ENCODE measurements at regions not wholly inside any gene's neighbourhood (a gene's known extent, or its start where the extent isn't known, plus 50 kb on each side); places are given as distances from the start of the nearest gene placed in this dataset.

DNA sequence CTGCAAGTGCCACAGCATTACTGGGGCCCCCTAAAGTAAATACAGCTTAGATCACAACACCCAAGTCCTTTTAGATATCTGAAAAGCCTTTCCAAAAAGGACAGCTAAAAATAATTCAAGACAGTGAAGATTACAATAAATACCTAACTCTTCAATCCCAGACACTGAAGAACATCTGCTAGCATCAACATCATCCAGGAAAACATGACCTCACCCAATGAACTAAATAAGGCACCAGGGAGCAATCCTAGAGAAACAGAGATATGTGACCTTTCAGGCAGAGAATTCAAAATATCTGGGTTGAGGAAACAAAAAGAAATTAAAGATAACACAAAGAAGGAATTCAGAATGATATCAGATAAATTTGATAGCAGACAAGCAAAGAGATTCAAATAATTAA, 71.7 kb upstream of the TTC14 start:
- no peaks in the 10 kb centered on the region for H3K27me3 ChIP-seq (ENCODE audit: insufficient read depth, low read depth, low read length)
- no peaks in the 10 kb centered on the region for H3K9me3 ChIP-seq (ENCODE audit: low read length)
- H3F3A ChIP-seq (ENCODE audit: insufficient read depth, low read length, poor library complexity, severe bottlenecking), result no peaks in the 10 kb centered on the region
- no peak overlapping the region for H3K4me3 ChIP-seq (ENCODE audit: low read length)
- H3K9me2 ChIP-seq (ENCODE audit: insufficient read depth, low read length), result no peaks in the 10 kb centered on the region
- TF ChIP-seq MXI1 (conservative IDR thresholded peaks at IDR 0.05; ENCODE audit: poor library complexity, severe bottlenecking) (no peak), EZH2 (IDR thresholded peaks at IDR 0.05; ENCODE audit: borderline replicate concordance, insufficient read depth, low read length, poor library complexity, severe bottlenecking) (no peak), SMC3 (conservative IDR thresholded peaks at IDR 0.05; ENCODE audit: poor library complexity) (no peak), EP300 (conservative IDR thresholded peaks at IDR 0.05; ENCODE audit: poor library complexity, severe bottlenecking) (no peak), POLR2AphosphoS5 (IDR thresholded peaks at IDR 0.05) (no peak), RAD21 (conservative IDR thresholded peaks at IDR 0.05) (no peak), TAF1 (IDR thresholded peaks at IDR 0.05; ENCODE audit: low read depth) (no peak)
- TF ChIP-seq, protein P1, sequence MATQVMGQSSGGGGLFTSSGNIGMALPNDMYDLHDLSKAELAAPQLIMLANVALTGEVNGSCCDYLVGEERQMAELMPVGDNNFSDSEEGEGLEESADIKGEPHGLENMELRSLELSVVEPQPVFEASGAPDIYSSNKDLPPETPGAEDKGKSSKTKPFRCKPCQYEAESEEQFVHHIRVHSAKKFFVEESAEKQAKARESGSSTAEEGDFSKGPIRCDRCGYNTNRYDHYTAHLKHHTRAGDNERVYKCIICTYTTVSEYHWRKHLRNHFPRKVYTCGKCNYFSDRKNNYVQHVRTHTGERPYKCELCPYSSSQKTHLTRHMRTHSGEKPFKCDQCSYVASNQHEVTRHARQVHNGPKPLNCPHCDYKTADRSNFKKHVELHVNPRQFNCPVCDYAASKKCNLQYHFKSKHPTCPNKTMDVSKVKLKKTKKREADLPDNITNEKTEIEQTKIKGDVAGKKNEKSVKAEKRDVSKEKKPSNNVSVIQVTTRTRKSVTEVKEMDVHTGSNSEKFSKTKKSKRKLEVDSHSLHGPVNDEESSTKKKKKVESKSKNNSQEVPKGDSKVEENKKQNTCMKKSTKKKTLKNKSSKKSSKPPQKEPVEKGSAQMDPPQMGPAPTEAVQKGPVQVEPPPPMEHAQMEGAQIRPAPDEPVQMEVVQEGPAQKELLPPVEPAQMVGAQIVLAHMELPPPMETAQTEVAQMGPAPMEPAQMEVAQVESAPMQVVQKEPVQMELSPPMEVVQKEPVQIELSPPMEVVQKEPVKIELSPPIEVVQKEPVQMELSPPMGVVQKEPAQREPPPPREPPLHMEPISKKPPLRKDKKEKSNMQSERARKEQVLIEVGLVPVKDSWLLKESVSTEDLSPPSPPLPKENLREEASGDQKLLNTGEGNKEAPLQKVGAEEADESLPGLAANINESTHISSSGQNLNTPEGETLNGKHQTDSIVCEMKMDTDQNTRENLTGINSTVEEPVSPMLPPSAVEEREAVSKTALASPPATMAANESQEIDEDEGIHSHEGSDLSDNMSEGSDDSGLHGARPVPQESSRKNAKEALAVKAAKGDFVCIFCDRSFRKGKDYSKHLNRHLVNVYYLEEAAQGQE (IDR thresholded peaks at IDR 0.05; ENCODE audit: borderline replicate concordance), result no peak
- TF ChIP-seq, protein P2, sequence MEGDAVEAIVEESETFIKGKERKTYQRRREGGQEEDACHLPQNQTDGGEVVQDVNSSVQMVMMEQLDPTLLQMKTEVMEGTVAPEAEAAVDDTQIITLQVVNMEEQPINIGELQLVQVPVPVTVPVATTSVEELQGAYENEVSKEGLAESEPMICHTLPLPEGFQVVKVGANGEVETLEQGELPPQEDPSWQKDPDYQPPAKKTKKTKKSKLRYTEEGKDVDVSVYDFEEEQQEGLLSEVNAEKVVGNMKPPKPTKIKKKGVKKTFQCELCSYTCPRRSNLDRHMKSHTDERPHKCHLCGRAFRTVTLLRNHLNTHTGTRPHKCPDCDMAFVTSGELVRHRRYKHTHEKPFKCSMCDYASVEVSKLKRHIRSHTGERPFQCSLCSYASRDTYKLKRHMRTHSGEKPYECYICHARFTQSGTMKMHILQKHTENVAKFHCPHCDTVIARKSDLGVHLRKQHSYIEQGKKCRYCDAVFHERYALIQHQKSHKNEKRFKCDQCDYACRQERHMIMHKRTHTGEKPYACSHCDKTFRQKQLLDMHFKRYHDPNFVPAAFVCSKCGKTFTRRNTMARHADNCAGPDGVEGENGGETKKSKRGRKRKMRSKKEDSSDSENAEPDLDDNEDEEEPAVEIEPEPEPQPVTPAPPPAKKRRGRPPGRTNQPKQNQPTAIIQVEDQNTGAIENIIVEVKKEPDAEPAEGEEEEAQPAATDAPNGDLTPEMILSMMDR (IDR thresholded peaks at IDR 0.05; ENCODE audit: poor library complexity, severe bottlenecking), result no peak
- H3K36me3 ChIP-seq (ENCODE audit: insufficient read depth, low read length), result no peaks in the 10 kb centered on the region
- no peaks in the 10 kb centered on the region for H3K79me2 ChIP-seq (replicated peaks; ENCODE audit: insufficient read depth, low read length)
- H4K20me1 ChIP-seq (ENCODE audit: insufficient read depth), result no peaks in the 10 kb centered on the region
- no peak overlapping the region for H3K27ac ChIP-seq (ENCODE audit: low read length)
- no peak overlapping the region for H3K9ac ChIP-seq (ENCODE audit: low read length)
- H2AFZ ChIP-seq (ENCODE audit: low read depth, low read length), result no peak overlapping the region
- H3K4me2 ChIP-seq (ENCODE audit: low read length), result no peak overlapping the region

DNA sequence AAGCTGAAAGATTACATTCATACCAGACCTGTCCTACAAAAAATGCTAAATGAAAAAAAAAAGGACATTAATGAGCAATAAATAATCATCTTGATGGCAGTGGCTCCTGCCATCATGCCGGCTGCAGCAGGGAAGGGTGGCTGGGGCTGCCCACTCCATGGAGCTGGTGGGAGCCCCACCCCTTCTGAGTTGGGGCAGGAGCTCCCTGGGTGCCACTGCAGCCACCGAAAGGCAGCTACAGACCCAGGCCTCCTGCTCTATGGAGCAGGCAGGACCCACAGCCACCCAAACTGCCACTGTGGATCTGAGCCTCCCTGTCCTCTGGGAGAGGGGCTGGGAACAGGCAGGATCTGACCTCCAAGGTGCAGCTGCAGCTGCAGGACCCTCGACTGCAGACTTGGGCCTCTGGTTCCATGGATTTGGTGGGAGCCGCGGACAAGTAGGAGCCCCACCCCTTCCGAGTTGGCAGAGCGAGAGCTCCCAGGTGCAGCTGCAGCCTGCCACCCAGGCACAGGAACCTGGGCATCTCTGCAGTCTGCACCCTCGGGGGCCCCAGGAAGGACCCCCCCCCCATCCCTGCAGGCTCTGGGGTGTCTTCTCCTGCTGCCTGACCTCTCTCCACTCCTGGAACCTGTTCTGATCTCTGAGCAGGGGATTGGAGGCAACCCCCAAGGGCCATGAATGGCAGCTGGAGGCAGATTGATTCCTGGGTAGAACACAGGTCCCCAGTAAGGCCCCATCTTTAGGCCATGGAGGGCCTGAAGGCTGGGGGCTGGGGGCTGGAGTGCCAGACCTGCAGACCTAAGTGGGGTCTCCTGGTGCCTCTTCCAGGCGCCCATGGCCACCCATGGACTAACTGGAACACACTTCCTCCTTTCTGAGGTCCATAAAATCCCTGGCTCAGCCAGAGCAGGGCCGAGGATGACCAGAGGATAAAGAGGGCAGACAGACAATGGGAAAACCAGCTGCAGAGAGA, 70.4 kb upstream of the TTC14 start:
- H3K79me2 ChIP-seq (replicated peaks; ENCODE audit: insufficient read depth, low read length), result no peaks in the 10 kb centered on the region
- no peaks in the 10 kb centered on the region for H3F3A ChIP-seq (ENCODE audit: insufficient read depth, low read length, poor library complexity, severe bottlenecking)
- H2AFZ ChIP-seq (ENCODE audit: low read depth, low read length), result no peak overlapping the region
- H4K20me1 ChIP-seq (ENCODE audit: insufficient read depth), result no peaks in the 10 kb centered on the region
- no peak overlapping the region for H3K27ac ChIP-seq (ENCODE audit: low read length)
- H3K9me2 ChIP-seq (ENCODE audit: insufficient read depth, low read length), result no peaks in the 10 kb centered on the region
- TF ChIP-seq MXI1 (conservative IDR thresholded peaks at IDR 0.05; ENCODE audit: poor library complexity, severe bottlenecking) (no peak), EP300 (conservative IDR thresholded peaks at IDR 0.05; ENCODE audit: poor library complexity, severe bottlenecking) (no peak), RAD21 (conservative IDR thresholded peaks at IDR 0.05) (no peak), EZH2 (IDR thresholded peaks at IDR 0.05; ENCODE audit: borderline replicate concordance, insufficient read depth, low read length, poor library complexity, severe bottlenecking) (no peak), TAF1 (IDR thresholded peaks at IDR 0.05; ENCODE audit: low read depth) (no peak), POLR2AphosphoS5 (IDR thresholded peaks at IDR 0.05) (no peak), SMC3 (conservative IDR thresholded peaks at IDR 0.05; ENCODE audit: poor library complexity) (no peak)
- TF ChIP-seq, protein P2 (IDR thresholded peaks at IDR 0.05; ENCODE audit: poor library complexity, severe bottlenecking), result no peak
- TF ChIP-seq, protein P1 (IDR thresholded peaks at IDR 0.05; ENCODE audit: borderline replicate concordance), result no peak
- H3K4me3 ChIP-seq (ENCODE audit: low read length), result no peak overlapping the region
- no peaks in the 10 kb centered on the region for H3K36me3 ChIP-seq (ENCODE audit: insufficient read depth, low read length)
- H3K9me3 ChIP-seq (ENCODE audit: low read length), result no peaks in the 10 kb centered on the region
- no peak overlapping the region for H3K4me2 ChIP-seq (ENCODE audit: low read length)
- H3K9ac ChIP-seq (ENCODE audit: low read length), result no peak overlapping the region
- no peaks in the 10 kb centered on the region for H3K27me3 ChIP-seq (ENCODE audit: insufficient read depth, low read depth, low read length)
